HepG2 (cell line): ENCODE measurements at regions not wholly inside any gene's neighbourhood (a gene's known extent, or its start where the extent isn't known, plus 50 kb on each side); places are given as distances from the start of the nearest gene placed in this dataset.

Experiments
- ATAC-seq: fragments of 200-7000 bp; cut with Tn5 transposase; 3 replicates; pipeline ENCODE4 v1.9.1; 2020; ENCODE audit warnings: mild to moderate bottlenecking, moderate library complexity
- BruUV-seq: library from RNA; stranded (reverse); fragments of 400-500 nt; replicated peaks from 2 replicates; lab custom pipeline; 2021; lab: Mats Ljungman, UMichigan
- CTCF ChIA-PET: fragments of 300-600 bp; formaldehyde crosslinking; extraction: SDS; loops from one replicate; lab custom pipeline; 2021; ENCODE audit warnings: low total read pairs, inconsistent platforms, low intra/inter-chr PET ratio; lab: Yijun Ruan, JAX
- POLR2A ChIA-PET: fragments of 350-600 bp; sonication (Branson Sonifier 250); formaldehyde crosslinking; loops from one replicate; lab custom pipeline; 2020; ENCODE audit warnings: antibody characterized with exemption, inconsistent platforms; lab: Yijun Ruan, JAX
- DNase-seq: peaks from one replicate; pipeline ENCODE4 v3.0.0-alpha.2; 2015; ENCODE audit warnings: low spot score
- FAIRE-seq: peaks from 3 replicates; lab custom pipeline; 2011; peaks lifted over from hg19 to GRCh38; lab: Jason Lieb, UNC
- H2AFZ ChIP-seq: one replicate; pipeline ENCODE4 v1.6.1; 2011; ENCODE audit warnings: low read length, inconsistent platforms
- H3K27ac ChIP-seq: fragments of 300-600 bp; 3 replicates; pipeline ENCODE4 v1.8.0; 2011; ENCODE audit warnings: mixed run types, mild to moderate bottlenecking, mixed read lengths, low read length, inconsistent platforms; ENCODE audit not compliant: insufficient read depth; ENCODE audit errors: extremely low read length
- H3K27me3 ChIP-seq, 2 experiments: fragments of 200-600 bp in 1 of 2; 2 replicates in 1 of 2; 3 replicates in 1 of 2; pipeline versions ENCODE4 v1.6.0 to v1.8.0; 2011; ENCODE audit warnings: low read length in 2 of 2, mild to moderate bottlenecking in 2 of 2, moderate library complexity in 2 of 2, inconsistent platforms in 1 of 2; ENCODE audit not compliant: insufficient read depth in 2 of 2, control insufficient read depth in 1 of 2
- H3K36me3 ChIP-seq, 2 experiments: fragments of 200-600 bp in 1 of 2; replicated peaks in 1 of 2; 2 replicates in 1 of 2; 3 replicates in 1 of 2; pipeline versions ENCODE4 v1.5.1 to v1.8.0; 2011; ENCODE audit warnings: low read length in 2 of 2, inconsistent platforms in 1 of 2; ENCODE audit not compliant: insufficient read depth in 2 of 2, control insufficient read depth in 1 of 2
- H3K4me1 ChIP-seq: 2 replicates; pipeline ENCODE4 v1.5.1; 2012; ENCODE audit warnings: low read length, inconsistent platforms; ENCODE audit not compliant: insufficient read depth
- H3K4me2 ChIP-seq: 2 replicates; pipeline ENCODE4 v1.6.0; 2011; ENCODE audit warnings: low read depth, low read length, inconsistent platforms
- H3K4me3 ChIP-seq, 3 experiments: fragments of 200-600 bp in 1 of 3; sonication (generic), shearing (Covaris generic) in 1 of 3; replicated peaks in 1 of 3; 2 replicates each; pipeline ENCODE4 v1.5.1; 2011 to 2016; ENCODE audit warnings: low read length in 3 of 3, inconsistent platforms in 2 of 3, low read depth in 2 of 3, mild to moderate bottlenecking in 2 of 3, control low read depth in 1 of 3, mixed read lengths in 1 of 3; ENCODE audit not compliant: insufficient read depth in 1 of 3
- H3K79me2 ChIP-seq: one replicate; pipeline ENCODE4 v1.6.1; 2011; ENCODE audit warnings: low read length, inconsistent platforms; ENCODE audit not compliant: insufficient read depth
- H3K9ac ChIP-seq: 2 replicates; pipeline ENCODE4 v1.6.0; 2011; ENCODE audit warnings: mild to moderate bottlenecking, low read depth, low read length, inconsistent platforms; ENCODE audit not compliant: insufficient read depth
- H3K9me3 ChIP-seq: 2 replicates; pipeline ENCODE4 v1.5.1; 2012; ENCODE audit warnings: mild to moderate bottlenecking, low read length
- H4K20me1 ChIP-seq: 2 replicates; pipeline ENCODE4 v1.6.0; 2011; ENCODE audit warnings: inconsistent platforms, mild to moderate bottlenecking, low read length, moderate library complexity; ENCODE audit not compliant: insufficient read depth
- BHLHE40 ChIP-seq: IDR thresholded peaks from 2 replicates; pipeline ENCODE4 v1.6.1; 2011; ENCODE audit warnings: low read length, improper control_type of control experiment
- HNRNPUL1 ChIP-seq: fragments of 200-400 bp; formaldehyde crosslinking; IDR thresholded peaks from 2 replicates; pipeline ENCODE4 v1.6.1; 2017; ENCODE audit warnings: low read depth, mild to moderate bottlenecking, low read length, moderate library complexity
- JUND ChIP-seq: sonication (generic); formaldehyde crosslinking; IDR thresholded peaks from 2 replicates; pipeline ENCODE4 v1.8.0; 2022; ENCODE audit warnings: mild to moderate bottlenecking, missing genetic modification reagents
- KDM3A ChIP-seq: IDR thresholded peaks from 2 replicates; pipeline ENCODE4 v1.6.1; 2018; ENCODE audit warnings: low read depth, missing compliant biosample characterization
- KLF12 ChIP-seq: sonication (generic); formaldehyde crosslinking; IDR thresholded peaks from 2 replicates; pipeline ENCODE4 v1.4.0; 2020; ENCODE audit warnings: missing genetic modification reagents, borderline replicate concordance
- NFE2 ChIP-seq: sonication (generic); formaldehyde crosslinking; IDR thresholded peaks from 2 replicates; pipeline ENCODE4 v1.4.0; 2020; ENCODE audit warnings: missing genetic modification reagents
- POGZ ChIP-seq: sonication (generic); formaldehyde crosslinking; IDR thresholded peaks from 2 replicates; pipeline ENCODE4 v1.4.0; 2020; ENCODE audit warnings: mild to moderate bottlenecking, missing genetic modification reagents
- RXRA ChIP-seq: sonication (generic); formaldehyde crosslinking; IDR thresholded peaks from 2 replicates; pipeline ENCODE4 v1.5.1; 2020; ENCODE audit warnings: missing genetic modification reagents
- SNAI1 ChIP-seq: sonication (generic); formaldehyde crosslinking; IDR thresholded peaks from 2 replicates; pipeline ENCODE4 v1.5.0; 2020; ENCODE audit warnings: mild to moderate bottlenecking, missing genetic modification reagents, borderline replicate concordance
- ZNF598 ChIP-seq: sonication (generic); formaldehyde crosslinking; IDR thresholded peaks from 2 replicates; pipeline ENCODE4 v1.5.1; 2020; ENCODE audit warnings: mild to moderate bottlenecking, missing genetic modification reagents, borderline replicate concordance
- WGBS: methylation state at CpG from one replicate; pipeline ENCODE4 v1.1.6; 2017; ENCODE audit warnings: low lambda C conversion rate; 5-methylcytosine and 5-hydroxymethylcytosine counted together
- in situ Hi-C: cut with HindIII; loops from 2 replicates; pipeline ENCODE4 v1.10.0; 2017; ENCODE audit warnings: low pct_unique_long_range_greater_than_20kb; ENCODE audit not compliant: extremely low pct_ligation_motif_present
- intact Hi-C: fragments of 100-400 bp; cut with micrococcal nuclease; formaldehyde crosslinking; loops from one replicate; pipeline ENCODE4 v1.10.0; 2022; ENCODE audit not compliant: unreplicated experiment
- TF ChIP-seq, protein P1 (sequence below): sonication (generic); formaldehyde crosslinking; IDR thresholded peaks from 2 replicates; pipeline ENCODE4 v1.8.0; 2022; ENCODE audit warnings: missing genetic modification reagents, mild to moderate bottlenecking, borderline replicate concordance

GRCh38 chr2:196260546-196260945 is 89.2 kb upstream of the STK17B start:
- FAIRE-seq (no peak), ATAC-seq (no peak), DNase-seq (no peak)
- BruUV-seq: TSS peak; percentile 85
- intact Hi-C loops (no loop called here), in situ Hi-C loops (no loop called here)
- H3K4me2 ChIP-seq: no peak overlapping the region
- H3K27me3 ChIP-seq: no peaks in the 10 kb centered on the region; a peak in 1 of 5 replicates
- no peak overlapping the region for H3K27ac ChIP-seq
- no peak overlapping the region for H3K4me3 ChIP-seq
- no peaks in the 10 kb centered on the region for H3K36me3 ChIP-seq
- ChIA-PET CTCF (no interaction called here), POLR2A (no interaction called here)
- TF ChIP-seq KLF12 (CRISPR knock-in tag): no peak
- H3K79me2 ChIP-seq: no peaks in the 10 kb centered on the region
- H3K9ac ChIP-seq: no peak overlapping the region
- H4K20me1 ChIP-seq: no peaks in the 10 kb centered on the region
- H3K9me3 ChIP-seq: no peaks in the 10 kb centered on the region
- H3K4me1 ChIP-seq: peaks cover 12% of the 10 kb centered on the region
- 22% methylated on average over 5 of the region's 5 CpGs for WGBS
- no peak overlapping the region for H2AFZ ChIP-seq

DNA sequence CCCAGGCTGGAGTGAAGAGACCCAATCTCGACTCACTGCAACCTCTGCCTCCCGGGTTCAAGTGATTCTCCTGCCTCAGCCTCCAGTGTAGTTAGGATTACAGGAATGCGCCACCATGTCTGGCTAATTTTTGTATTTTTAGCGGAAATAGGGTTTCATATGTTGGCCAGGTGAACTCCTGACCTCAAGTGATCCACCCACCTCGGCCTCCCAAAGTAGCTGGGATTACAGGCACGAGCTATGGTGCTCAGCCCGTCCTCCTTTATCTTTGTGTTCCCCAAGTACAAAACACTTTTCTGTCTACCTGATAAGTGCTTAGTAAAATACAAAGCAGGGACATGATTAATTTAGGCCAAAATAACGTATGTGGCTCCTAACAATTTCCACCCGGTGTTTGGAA is 91.2 kb upstream of the STK17B start:
- Histone ChIP-seq H3K36me3 (no peaks in the 10 kb centered on the region), H3K4me1 (peaks cover 12% of the 10 kb centered on the region), H3K27me3 (no peaks in the 10 kb centered on the region; a peak in 1 of 5 replicates), H3K4me3 (no peak overlapping the region), H3K9me3 (no peaks in the 10 kb centered on the region), H3K79me2 (no peaks in the 10 kb centered on the region), H3K4me2 (no peak overlapping the region), H4K20me1 (no peaks in the 10 kb centered on the region), H3K27ac (no peak overlapping the region), H2AFZ (no peak overlapping the region), H3K9ac (no peak overlapping the region)
- TF ChIP-seq JUND (CRISPR knock-in tag): no peak
- TF ChIP-seq, protein P1, sequence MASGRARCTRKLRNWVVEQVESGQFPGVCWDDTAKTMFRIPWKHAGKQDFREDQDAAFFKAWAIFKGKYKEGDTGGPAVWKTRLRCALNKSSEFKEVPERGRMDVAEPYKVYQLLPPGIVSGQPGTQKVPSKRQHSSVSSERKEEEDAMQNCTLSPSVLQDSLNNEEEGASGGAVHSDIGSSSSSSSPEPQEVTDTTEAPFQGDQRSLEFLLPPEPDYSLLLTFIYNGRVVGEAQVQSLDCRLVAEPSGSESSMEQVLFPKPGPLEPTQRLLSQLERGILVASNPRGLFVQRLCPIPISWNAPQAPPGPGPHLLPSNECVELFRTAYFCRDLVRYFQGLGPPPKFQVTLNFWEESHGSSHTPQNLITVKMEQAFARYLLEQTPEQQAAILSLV (CRISPR knock-in tag): no peak
- TF ChIP-seq HNRNPUL1: no peak
- TF ChIP-seq RXRA (CRISPR knock-in tag): no peak
- TF ChIP-seq ZNF598 (CRISPR knock-in tag): no peak
- TF ChIP-seq KDM3A (CRISPR knock-in tag): no peak
- TF ChIP-seq BHLHE40: no peak
- no peak for TF ChIP-seq POGZ (CRISPR knock-in tag)
- no peak for TF ChIP-seq SNAI1
- TF ChIP-seq NFE2 (CRISPR knock-in tag): no peak
- BruUV-seq: no TSS peak
- CTCF ChIA-PET: no interaction called here
- intact Hi-C loops (no loop called here), in situ Hi-C loops (no loop called here)
- 54% methylated on average over 9 of the region's 9 CpGs for WGBS
- POLR2A ChIA-PET: no interaction called here
- DNase-seq: no peak
- FAIRE-seq: no peak
- no peak for ATAC-seq
